Lung (tissue), 11 donors: ENCODE measurements at regions not wholly inside any gene's neighbourhood (a gene's known extent, or its start where the extent isn't known, plus 50 kb on each side); places are given as distances from the start of the nearest gene placed in this dataset.
"Not testable (repeated sequence)": the region's sequence is repeated elsewhere in the genome, so short reads cannot be mapped to it uniquely, and the experiment has no call there.

Source experiments
- ATAC-seq: fragments of 200-7000 bp; cut with Tn5 transposase; one replicate; pipeline ENCODE4 v1.9.1; 2020; ENCODE audit warnings: moderate number of reproducible peaks; ENCODE audit not compliant: insufficient read depth, low FRiP score
- DNase-seq, 3 donors: peaks; one replicate each; pipeline ENCODE4 v3.0.0-alpha.2; 2013 to 2017
- H3K27ac ChIP-seq, 2 donors: one replicate each; pipeline ENCODE4 v1.5.1; 2013; ENCODE audit warnings: mild to moderate bottlenecking in 2 of 2, moderate library complexity in 2 of 2, control low read depth in 1 of 2, inconsistent platforms in 1 of 2, low read depth in 1 of 2, low read length in 1 of 2
- H3K27me3 ChIP-seq, 3 donors: one replicate each; pipeline ENCODE4 v1.5.1; 2013; ENCODE audit warnings: low read length in 2 of 3; ENCODE audit not compliant: control insufficient read depth in 3 of 3, insufficient read depth in 3 of 3
- H3K36me3 ChIP-seq, 4 donors: one replicate each; pipeline ENCODE4 v1.5.1; 2013; ENCODE audit warnings: low read length in 4 of 4, mild to moderate bottlenecking in 1 of 4, moderate library complexity in 1 of 4; ENCODE audit not compliant: control insufficient read depth in 4 of 4, insufficient read depth in 4 of 4
- H3K4me1 ChIP-seq, 5 donors: one replicate each; pipeline ENCODE4 v1.5.1; 2013; ENCODE audit warnings: low read length in 5 of 5, mild to moderate bottlenecking in 2 of 5, moderate library complexity in 1 of 5; ENCODE audit not compliant: control insufficient read depth in 5 of 5, insufficient read depth in 5 of 5
- H3K4me3 ChIP-seq: one replicate; pipeline ENCODE4 v1.5.1; 2013; ENCODE audit warnings: mild to moderate bottlenecking, control low read depth, moderate library complexity
- H3K9ac ChIP-seq, 2 donors: one replicate each; pipeline ENCODE4 v1.5.1; 2013; ENCODE audit warnings: low read length in 2 of 2, control low read depth in 1 of 2; ENCODE audit not compliant: insufficient read depth in 1 of 2
- H3K9me3 ChIP-seq, 4 donors: one replicate each; pipeline ENCODE4 v1.5.1; 2013; ENCODE audit warnings: low read length in 3 of 4, mild to moderate bottlenecking in 1 of 4, moderate library complexity in 1 of 4; ENCODE audit not compliant: control insufficient read depth in 4 of 4, insufficient read depth in 3 of 4
- CTCF ChIP-seq: IDR thresholded peaks from 2 replicates; pipeline ENCODE4 v1.5.1; 2012; ENCODE audit warnings: mild to moderate bottlenecking; ENCODE audit errors: control extremely low read depth, extremely low read depth
- WGBS, 2 donors: extraction: QIAGEN DNeasy Blood & Tissue Kit; methylation state at CpG; one replicate each; pipeline ENCODE4 v1.1.7; 2013; 5-methylcytosine and 5-hydroxymethylcytosine counted together
- donor health status: control.
- donor health status: control.
- donor health status: Bipolar disorder and iron deficiency.
- donor health status: healthy.
- donor health status: DM: yes; HTN: yes; CAD: no.

GRCh38 chr5:166810093-166810658 lies 1481.3 kb upstream of the WWC1 start:
- WGBS, 2 donors: 92 to 94% methylated on average over 28 of the region's 28 CpGs
- not testable (repeated sequence) for H3K9me3 ChIP-seq, DNase-seq

GRCh38 chr5:166810721-166811120 lies 1480.7 kb upstream of the WWC1 start:
- no peak overlapping the region for H3K9ac ChIP-seq
- H3K9me3 ChIP-seq: no peaks in the 10 kb centered on the region
- DNase-seq (no peak), ATAC-seq (no peak)
- no peaks in the 10 kb centered on the region for H3K36me3 ChIP-seq
- H3K27ac ChIP-seq: no peak overlapping the region
- H3K27me3 ChIP-seq: no peaks in the 10 kb centered on the region
- H3K4me1 ChIP-seq: no peaks in the 10 kb centered on the region
- no peak for TF ChIP-seq CTCF
- H3K4me3 ChIP-seq: no peak overlapping the region
- 82 to 88% methylated on average over 3 of the region's 3 CpGs for WGBS, 2 donors

More at GRCh38 chr5:166810093-166810658, 1481.3 kb upstream of the WWC1 start:
- not testable (repeated sequence) for H3K4me1 ChIP-seq, H3K9ac ChIP-seq, ATAC-seq, H3K27me3 ChIP-seq, H3K36me3 ChIP-seq, H3K4me3 ChIP-seq, H3K27ac ChIP-seq

GRCh38 chr5:166823360-166823759 lies 1468.1 kb upstream of the WWC1 start:
- H3K27me3 ChIP-seq: no peaks in the 10 kb centered on the region
- H3K27ac ChIP-seq: no peak overlapping the region
- DNase-seq: no peak
- ATAC-seq: no peak
- TF ChIP-seq CTCF: no peak
- H3K9me3 ChIP-seq: no peaks in the 10 kb centered on the region
- WGBS, 2 donors: 77 to 94% methylated on average over 1 of the region's 1 CpG
- H3K9ac ChIP-seq: no peak overlapping the region
- no peaks in the 10 kb centered on the region for H3K4me1 ChIP-seq
- H3K4me3 ChIP-seq: no peak overlapping the region
- H3K36me3 ChIP-seq: no peaks in the 10 kb centered on the region

GRCh38 chr5:166834246-166834645 lies 1457.2 kb upstream of the WWC1 start:
- Histone ChIP-seq H3K9ac (no peak overlapping the region), H3K27ac (no peak overlapping the region), H3K27me3 (no peaks in the 10 kb centered on the region), H3K36me3 (no peaks in the 10 kb centered on the region), H3K4me1 (no peaks in the 10 kb centered on the region), H3K9me3 (peaks cover 0 to 2% (median 0%) of the 10 kb centered on the region in 4 donors), H3K4me3 (no peak overlapping the region)
- TF ChIP-seq CTCF: no peak
- no peak for DNase-seq
- 76 to 85% methylated on average over 2 of the region's 2 CpGs for WGBS, 2 donors
- ATAC-seq: no peak
